Mammary epithelial cell (primary cell): ENCODE measurements at regions not wholly inside any gene's neighbourhood (a gene's known extent, or its start where the extent isn't known, plus 50 kb on each side); places are given as distances from the start of the nearest gene placed in this dataset.

Experiments
- CTCF ChIP-seq, 2 donors: IDR thresholded peaks in 1 of 2; conservative IDR thresholded peaks in 1 of 2; 2 replicates each; pipeline ENCODE4 v1.5.1; 2011 to 2012; ENCODE audit warnings: inconsistent platforms in 2 of 2, low read length in 2 of 2, mild to moderate bottlenecking in 2 of 2, control low read depth in 1 of 2, low read depth in 1 of 2; ENCODE audit not compliant: insufficient read depth in 1 of 2; ENCODE audit errors: extremely low read depth in 1 of 2
- EZH2 ChIP-seq: IDR thresholded peaks from 2 replicates; pipeline ENCODE4 v1.6.1; 2012; ENCODE audit warnings: low read length, inconsistent platforms, borderline replicate concordance

GRCh38 chr2:144235050-144235449 lies 284.9 kb downstream of the ZEB2 start:
- TF ChIP-seq EZH2, result no peak
- no peak for TF ChIP-seq CTCF (conservative IDR thresholded peaks at IDR 0.05 in 1 of 2, IDR thresholded peaks at IDR 0.05 in 1 of 2; ENCODE audit: extremely low read depth in 1 of 2, insufficient read depth in 1 of 2, low read depth in 1 of 2, low read length in 2 of 2)
